ENCODE measurements at regions not wholly inside any gene's neighbourhood (a gene's known extent, or its start where the extent isn't known, plus 50 kb on each side); places are given as distances from the start of the nearest gene placed in this dataset.

- Histone ChIP-seq H3K4me3 (ENCODE audit: low read length) (no peak overlapping the region), H3K27me3 (replicated peaks; ENCODE audit: control insufficient read depth, insufficient read depth, low read length) (no peaks in the 10 kb centered on the region), H3K4me1 (ENCODE audit: control insufficient read depth, insufficient read depth, low read length) (peaks cover 4% of the 10 kb centered on the region), H3K9ac (ENCODE audit: low read length) (no peak overlapping the region), H3K9me3 (ENCODE audit: control insufficient read depth, low read length) (no peaks in the 10 kb centered on the region), H3K36me3 (ENCODE audit: control insufficient read depth, insufficient read depth, low read length, severe bottlenecking) (no peaks in the 10 kb centered on the region)
- no peak for DNase-seq (ENCODE audit: low read depth)
These were observed 55.0 kb upstream of the RGS5 start for GRCh38 chr1:163257763-163258162.

- Histone ChIP-seq H3K27me3 (replicated peaks; ENCODE audit: control insufficient read depth, insufficient read depth, low read length) (no peaks in the 10 kb centered on the region), H3K9me3 (ENCODE audit: control insufficient read depth, low read length) (no peaks in the 10 kb centered on the region), H3K9ac (ENCODE audit: low read length) (no peak overlapping the region), H3K4me3 (ENCODE audit: low read length) (no peak overlapping the region), H3K4me1 (ENCODE audit: control insufficient read depth, insufficient read depth, low read length) (peaks cover 4% of the 10 kb centered on the region), H3K36me3 (ENCODE audit: control insufficient read depth, insufficient read depth, low read length, severe bottlenecking) (no peaks in the 10 kb centered on the region)
- peak; percentile 24 for DNase-seq (ENCODE audit: low read depth)
These were observed 55.5 kb upstream of the RGS5 start for GRCh38 chr1:163258181-163258580.

GRCh38 chr1:163263818-163264655 lies 57.7 kb upstream of the NUF2 start:
- no peak overlapping the region for H3K4me3 ChIP-seq (ENCODE audit: low read length)
- no peak overlapping the region for H3K9ac ChIP-seq (ENCODE audit: low read length)
- no peak for DNase-seq (ENCODE audit: low read depth)
- no peaks in the 10 kb centered on the region for H3K9me3 ChIP-seq (ENCODE audit: control insufficient read depth, low read length)
- H3K27me3 ChIP-seq (replicated peaks; ENCODE audit: control insufficient read depth, insufficient read depth, low read length): no peaks in the 10 kb centered on the region
- H3K4me1 ChIP-seq (ENCODE audit: control insufficient read depth, insufficient read depth, low read length): peaks cover 7% of the 10 kb centered on the region
- H3K36me3 ChIP-seq (ENCODE audit: control insufficient read depth, insufficient read depth, low read length, severe bottlenecking): no peaks in the 10 kb centered on the region

- Histone ChIP-seq H3K9ac (ENCODE audit: low read length) (no peak overlapping the region), H3K36me3 (ENCODE audit: control insufficient read depth, insufficient read depth, low read length, severe bottlenecking) (no peaks in the 10 kb centered on the region), H3K9me3 (ENCODE audit: control insufficient read depth, low read length) (no peaks in the 10 kb centered on the region), H3K4me1 (ENCODE audit: control insufficient read depth, insufficient read depth, low read length) (peaks cover 7% of the 10 kb centered on the region), H3K4me3 (ENCODE audit: low read length) (no peak overlapping the region), H3K27me3 (replicated peaks; ENCODE audit: control insufficient read depth, insufficient read depth, low read length) (no peaks in the 10 kb centered on the region)
- DNase-seq (ENCODE audit: low read depth): no peak
These were observed 56.2 kb upstream of the NUF2 start for GRCh38 chr1:163265547-163265946.

- no peaks in the 10 kb centered on the region for H3K36me3 ChIP-seq (ENCODE audit: control insufficient read depth, insufficient read depth, low read length, severe bottlenecking)
- no peak overlapping the region for H3K4me3 ChIP-seq (ENCODE audit: low read length)
- peaks cover 7% of the 10 kb centered on the region for H3K4me1 ChIP-seq (ENCODE audit: control insufficient read depth, insufficient read depth, low read length)
- no peaks in the 10 kb centered on the region for H3K27me3 ChIP-seq (replicated peaks; ENCODE audit: control insufficient read depth, insufficient read depth, low read length)
- no peaks in the 10 kb centered on the region for H3K9me3 ChIP-seq (ENCODE audit: control insufficient read depth, low read length)
- H3K9ac ChIP-seq (ENCODE audit: low read length): no peak overlapping the region
- DNase-seq (ENCODE audit: low read depth): no peak
These were observed 53.8 kb upstream of the NUF2 start for GRCh38 chr1:163267962-163268361.

GRCh38 chr1:163271535-163271934 lies 50.2 kb upstream of the NUF2 start:
- no peak for DNase-seq (ENCODE audit: low read depth)
- Histone ChIP-seq H3K27me3 (replicated peaks; ENCODE audit: control insufficient read depth, insufficient read depth, low read length) (no peaks in the 10 kb centered on the region), H3K4me1 (ENCODE audit: control insufficient read depth, insufficient read depth, low read length) (no peaks in the 10 kb centered on the region), H3K36me3 (ENCODE audit: control insufficient read depth, insufficient read depth, low read length, severe bottlenecking) (no peaks in the 10 kb centered on the region), H3K4me3 (ENCODE audit: low read length) (no peak overlapping the region), H3K9ac (ENCODE audit: low read length) (no peak overlapping the region), H3K9me3 (ENCODE audit: control insufficient read depth, low read length) (no peaks in the 10 kb centered on the region)
